ENCODE measurements at regions not wholly inside any gene's neighbourhood (a gene's known extent, or its start where the extent isn't known, plus 50 kb on each side); places are given as distances from the start of the nearest gene placed in this dataset.
"Not testable (repeated sequence)": the region's sequence is repeated elsewhere in the genome, so short reads cannot be mapped to it uniquely, and the experiment has no call there.

GRCh38 chr12:53877961-53878360, 60.7 kb upstream of the HOXC13 start:
- not testable (repeated sequence) for DNase-seq

- DNase-seq: no peak
Observed at GRCh38 chr12:53887006-53887405, 51.6 kb upstream of the HOXC13 start.

GRCh38 chr12:53887881-53888280, 50.8 kb upstream of the HOXC13 start:
- no peak for DNase-seq

All from NCI-H1436 (cell line).